ENCODE measurements at regions not wholly inside any gene's neighbourhood (a gene's known extent, or its start where the extent isn't known, plus 50 kb on each side); places are given as distances from the start of the nearest gene placed in this dataset.

- TF ChIP-seq POLR2A (IDR thresholded peaks at IDR 0.05): no peak
- no peak for TF ChIP-seq CTCF (IDR thresholded peaks at IDR 0.05)
- TF ChIP-seq POLR2AphosphoS5 (IDR thresholded peaks at IDR 0.05; ENCODE audit: insufficient read depth in 1 of 2, low read depth in 1 of 2): no peak
Observed at GRCh38 chr1:58997637-58998036, 213.8 kb upstream of the JUN start.
